Muscle layer of duodenum (tissue), 2 donors: ENCODE measurements at regions not wholly inside any gene's neighbourhood (a gene's known extent, or its start where the extent isn't known, plus 50 kb on each side); places are given as distances from the start of the nearest gene placed in this dataset.
A peak's percentile ranks its signal among the peaks of the same experiment; 100 is the strongest.

Experiments
- H3K27ac ChIP-seq: one replicate; pipeline ENCODE4 v1.7.0; 2013; ENCODE audit warnings: mild to moderate bottlenecking, low read length
- H3K27me3 ChIP-seq: one replicate; pipeline ENCODE4 v1.7.0; 2013; ENCODE audit warnings: low read depth, mild to moderate bottlenecking, control low read depth, low read length
- H3K36me3 ChIP-seq, 2 donors: one replicate each; pipeline ENCODE4 v1.7.0; 2013; ENCODE audit warnings: low read length in 2 of 2, control low read depth in 1 of 2, mild to moderate bottlenecking in 1 of 2; ENCODE audit not compliant: insufficient read depth in 2 of 2, control insufficient read depth in 1 of 2
- H3K4me1 ChIP-seq, 2 donors: one replicate each; pipeline ENCODE4 v1.7.0; 2013; ENCODE audit warnings: low read length in 2 of 2, mild to moderate bottlenecking in 2 of 2, control low read depth in 1 of 2, moderate library complexity in 1 of 2; ENCODE audit not compliant: insufficient read depth in 2 of 2, control insufficient read depth in 1 of 2
- H3K4me3 ChIP-seq, 2 donors: one replicate each; pipeline ENCODE4 v1.7.0; 2013; ENCODE audit warnings: low read length in 2 of 2, low read depth in 1 of 2, mild to moderate bottlenecking in 1 of 2
- H3K9me3 ChIP-seq, 2 donors: one replicate each; pipeline ENCODE4 v1.7.0; 2013; ENCODE audit warnings: low read length in 2 of 2, control low read depth in 1 of 2, mild to moderate bottlenecking in 1 of 2; ENCODE audit not compliant: control insufficient read depth in 1 of 2
- donor health status: healthy.

- no peak overlapping the region for H3K27ac ChIP-seq
- H3K4me1 ChIP-seq: no peaks in the 10 kb centered on the region
- H3K27me3 ChIP-seq: no peaks in the 10 kb centered on the region
- H3K9me3 ChIP-seq: peaks cover 0 to 4% of the 10 kb centered on the region in 2 donors
- H3K4me3 ChIP-seq: no peak overlapping the region
- no peaks in the 10 kb centered on the region for H3K36me3 ChIP-seq
These were observed 345.7 kb downstream of the NOVA1 start for GRCh38 chr14:26252176-26252575.

GRCh38 chr14:26233118-26233517, 364.7 kb downstream of the NOVA1 start:
- no peaks in the 10 kb centered on the region for H3K36me3 ChIP-seq
- no peaks in the 10 kb centered on the region for H3K27me3 ChIP-seq
- H3K4me3 ChIP-seq: no peak overlapping the region
- no peaks in the 10 kb centered on the region for H3K4me1 ChIP-seq
- no peaks in the 10 kb centered on the region for H3K9me3 ChIP-seq
- no peak overlapping the region for H3K27ac ChIP-seq

DNA sequence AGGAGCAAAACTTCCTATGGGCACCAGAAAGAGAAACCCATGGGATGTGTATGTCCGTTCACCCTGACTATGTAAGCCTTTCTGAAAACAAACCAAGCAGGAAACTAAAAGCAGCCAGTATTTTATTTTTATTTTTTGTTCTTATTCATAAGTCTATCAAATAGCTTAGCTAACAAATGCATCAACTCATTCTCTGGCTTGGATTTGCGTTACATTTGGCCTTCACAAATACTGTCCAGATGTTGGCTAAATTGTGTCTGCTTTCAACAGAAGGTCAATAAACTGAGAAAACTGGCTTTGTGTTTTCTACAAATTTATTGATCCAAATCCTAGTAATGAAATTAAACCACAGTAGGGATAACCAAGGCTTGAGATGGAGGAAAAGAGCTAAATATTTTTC, 379.0 kb downstream of the NOVA1 start:
- Histone ChIP-seq H3K36me3 (no peaks in the 10 kb centered on the region), H3K27ac (no peak overlapping the region)

DNA sequence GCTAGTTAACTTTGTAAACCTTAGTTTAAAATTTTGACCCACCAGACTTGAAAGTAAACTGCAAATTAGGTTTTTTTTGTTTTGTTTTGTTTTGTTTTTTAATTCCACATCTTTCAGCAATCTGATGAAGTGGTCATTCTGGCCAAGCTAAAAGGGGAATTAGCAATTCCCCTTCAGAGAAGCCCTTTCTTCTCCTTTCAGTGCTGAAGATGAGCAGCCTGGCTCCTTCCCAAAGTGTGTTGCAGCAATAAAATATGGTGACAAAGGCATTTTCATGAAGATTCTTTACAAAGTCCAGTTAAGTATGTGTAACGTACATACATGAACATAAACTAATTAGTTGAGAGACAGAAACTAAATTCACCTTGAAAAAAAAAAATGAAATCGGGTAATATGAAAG, 380.1 kb downstream of the NOVA1 start:
- Histone ChIP-seq H3K27me3 (no peaks in the 10 kb centered on the region), H3K9me3 (no peaks in the 10 kb centered on the region), H3K36me3 (no peaks in the 10 kb centered on the region), H3K4me3 (no peak overlapping the region), H3K4me1 (no peaks in the 10 kb centered on the region), H3K27ac (no peak overlapping the region)

More for the DNA sequence above, 379.0 kb downstream of the NOVA1 start:
- no peaks in the 10 kb centered on the region for H3K4me1 ChIP-seq
- H3K4me3 ChIP-seq: no peak overlapping the region
- no peaks in the 10 kb centered on the region for H3K9me3 ChIP-seq
- H3K27me3 ChIP-seq: no peaks in the 10 kb centered on the region

GRCh38 chr14:26216786-26217185, 381.0 kb downstream of the NOVA1 start:
- H3K4me3 ChIP-seq: no peak overlapping the region
- no peaks in the 10 kb centered on the region for H3K4me1 ChIP-seq
- no peaks in the 10 kb centered on the region for H3K27me3 ChIP-seq
- no peaks in the 10 kb centered on the region for H3K36me3 ChIP-seq
- no peak overlapping the region for H3K27ac ChIP-seq
- no peaks in the 10 kb centered on the region for H3K9me3 ChIP-seq

DNA sequence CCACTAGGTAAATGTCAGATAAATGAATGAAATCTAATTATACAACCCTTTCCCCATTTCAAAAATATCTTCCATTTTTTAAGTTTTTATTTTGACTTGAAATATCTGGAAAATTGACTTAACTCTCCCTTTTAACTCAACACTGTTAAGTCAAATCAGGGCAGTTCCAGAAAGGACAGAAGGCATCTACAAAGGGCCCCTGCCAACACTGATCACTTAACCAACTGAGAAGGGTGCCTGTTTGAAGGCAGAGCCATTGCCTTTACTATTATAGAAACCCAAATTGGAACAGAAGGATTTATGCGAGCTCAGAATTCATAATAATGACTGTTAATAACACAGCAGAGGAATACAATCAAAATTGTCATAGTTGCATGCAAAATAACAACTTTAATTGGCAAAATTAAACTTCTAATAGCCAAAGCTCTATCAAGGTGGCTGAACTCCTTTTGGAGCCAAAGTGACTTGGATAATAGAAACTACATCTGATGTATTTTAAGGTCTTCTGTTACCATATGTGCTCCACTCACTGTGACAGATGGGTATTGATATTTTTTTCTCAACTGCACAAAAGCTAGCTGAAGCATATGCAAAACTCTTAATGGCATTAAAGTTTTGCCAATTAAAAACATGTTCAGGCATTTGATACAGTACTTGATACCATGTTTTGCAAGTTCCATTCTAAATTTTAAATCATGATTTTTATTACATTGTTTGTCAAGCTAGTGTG, 383.8 kb downstream of the NOVA1 start:
- Histone ChIP-seq H3K9me3 (no peaks in the 10 kb centered on the region), H3K36me3 (no peaks in the 10 kb centered on the region), H3K27me3 (no peaks in the 10 kb centered on the region), H3K4me1 (no peaks in the 10 kb centered on the region), H3K27ac (no peak overlapping the region), H3K4me3 (no peak overlapping the region)

DNA sequence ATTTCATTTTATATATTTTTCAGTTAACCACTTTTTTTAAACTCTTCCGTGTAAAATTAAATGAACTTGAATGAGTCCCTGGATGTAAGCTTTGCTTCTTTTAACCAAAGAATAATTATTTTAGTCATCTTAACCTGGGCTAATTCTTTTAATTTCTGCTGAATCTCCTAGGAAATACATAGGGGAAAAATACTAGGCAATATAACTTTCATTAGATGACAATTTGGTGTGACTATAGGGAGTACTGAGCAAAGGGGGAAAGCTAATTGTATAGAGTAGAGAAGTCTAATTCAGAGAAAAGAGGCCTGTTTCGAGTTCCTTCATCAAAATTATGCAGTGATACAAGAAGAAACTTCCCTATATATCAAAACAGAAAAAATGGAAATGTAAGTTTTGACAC, 388.1 kb downstream of the NOVA1 start:
- Histone ChIP-seq H3K27ac (no peak overlapping the region), H3K4me1 (no peaks in the 10 kb centered on the region), H3K9me3 (no peaks in the 10 kb centered on the region), H3K27me3 (no peaks in the 10 kb centered on the region), H3K36me3 (no peaks in the 10 kb centered on the region), H3K4me3 (no peak overlapping the region)

GRCh38 chr14:26206640-26207039, 391.2 kb downstream of the NOVA1 start:
- H3K27ac ChIP-seq: no peak overlapping the region
- H3K4me3 ChIP-seq: no peak overlapping the region
- H3K36me3 ChIP-seq: no peaks in the 10 kb centered on the region
- H3K27me3 ChIP-seq: no peaks in the 10 kb centered on the region
- no peaks in the 10 kb centered on the region for H3K9me3 ChIP-seq
- no peaks in the 10 kb centered on the region for H3K4me1 ChIP-seq

- Histone ChIP-seq H3K27ac (peak overlapping the region; percentile 7), H3K9me3 (no peaks in the 10 kb centered on the region), H3K4me3 (peak overlapping the region; percentile 40 to 60), H3K4me1 (no peaks in the 10 kb centered on the region), H3K27me3 (no peaks in the 10 kb centered on the region), H3K36me3 (no peaks in the 10 kb centered on the region)
These were observed 392.9 kb downstream of the NOVA1 start for GRCh38 chr14:26204728-26205479.

DNA sequence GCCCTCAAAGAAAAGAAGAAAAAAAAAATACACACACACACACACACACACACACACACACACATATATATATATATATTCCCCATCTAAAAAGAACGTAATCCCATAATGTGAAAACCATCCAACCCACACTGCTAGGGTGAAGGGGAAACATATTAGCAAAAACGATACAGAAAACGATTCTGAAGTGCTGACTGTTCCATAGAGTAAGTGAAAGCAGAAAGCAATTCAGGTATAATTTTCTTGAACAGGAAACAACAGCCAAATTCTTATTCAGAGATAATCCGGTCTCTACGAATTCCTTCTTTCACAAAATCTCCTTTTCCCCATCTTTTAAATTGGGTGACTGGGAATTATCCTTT, 393.5 kb downstream of the NOVA1 start:
- H3K4me3 ChIP-seq: peak overlapping the region; percentile 40 to 60
- no peaks in the 10 kb centered on the region for H3K36me3 ChIP-seq
- no peaks in the 10 kb centered on the region for H3K4me1 ChIP-seq
- no peaks in the 10 kb centered on the region for H3K27me3 ChIP-seq
- H3K9me3 ChIP-seq: no peaks in the 10 kb centered on the region
- peak overlapping the region; percentile 7 for H3K27ac ChIP-seq

DNA sequence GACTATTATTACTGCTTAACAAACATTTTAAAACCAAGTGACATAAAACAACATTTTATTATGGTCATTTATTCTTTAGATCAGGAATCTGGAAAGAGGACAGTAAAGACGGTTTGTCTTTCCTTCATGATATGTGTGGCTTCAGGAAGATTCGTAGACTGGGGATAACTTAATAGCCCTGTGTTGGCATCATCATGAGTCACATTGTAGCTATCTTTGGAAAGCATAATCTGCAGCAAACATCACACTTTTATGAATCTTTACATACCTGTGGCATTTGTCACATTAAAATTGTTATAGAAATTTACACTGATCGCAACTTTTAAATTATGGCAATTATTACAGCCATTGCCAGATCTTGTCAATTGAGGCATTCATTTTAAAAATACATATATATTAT, 397.1 kb downstream of the NOVA1 start:
- H3K36me3 ChIP-seq: no peaks in the 10 kb centered on the region

More for the DNA sequence above, 397.1 kb downstream of the NOVA1 start:
- no peak overlapping the region for H3K4me3 ChIP-seq
- H3K9me3 ChIP-seq: no peaks in the 10 kb centered on the region
- no peaks in the 10 kb centered on the region for H3K27me3 ChIP-seq
- H3K27ac ChIP-seq: no peak overlapping the region
- H3K4me1 ChIP-seq: no peaks in the 10 kb centered on the region
